Endothelial cell of umbilical vein (primary cell): ENCODE measurements at regions not wholly inside any gene's neighbourhood (a gene's known extent, or its start where the extent isn't known, plus 50 kb on each side); places are given as distances from the start of the nearest gene placed in this dataset.

Experiments
- CTCF ChIP-seq, 2 donors: IDR thresholded peaks; 1 replicate in 1 of 2; 2 replicates in 1 of 2; pipeline ENCODE4 v1.5.1; 2011; ENCODE audit warnings: low read length in 2 of 2, mild to moderate bottlenecking in 2 of 2, moderate library complexity in 2 of 2, control low read depth in 1 of 2, inconsistent platforms in 1 of 2, low read depth in 1 of 2; ENCODE audit not compliant: insufficient read depth in 1 of 2; ENCODE audit errors: extremely low read depth in 1 of 2
- EZH2 ChIP-seq: IDR thresholded peaks from 2 replicates; pipeline ENCODE4 v1.6.1; 2012; ENCODE audit warnings: borderline replicate concordance, low read depth, mild to moderate bottlenecking, moderate library complexity, low read length, inconsistent platforms; ENCODE audit not compliant: severe bottlenecking
- JUN ChIP-seq: IDR thresholded peaks from 2 replicates; pipeline ENCODE4 v1.6.1; 2011; ENCODE audit warnings: borderline replicate concordance, low read depth; ENCODE audit not compliant: insufficient read length, insufficient read depth
- MAX ChIP-seq: IDR thresholded peaks from 2 replicates; pipeline ENCODE4 v1.6.1; 2011; ENCODE audit not compliant: insufficient read depth, insufficient read length
- POLR2A ChIP-seq: IDR thresholded peaks from 2 replicates; pipeline ENCODE4 v1.6.1; 2012; ENCODE audit warnings: low read depth, mild to moderate bottlenecking, control low read depth, low read length

GRCh38 chr2:144690771-144691170 lies 170.9 kb upstream of the ZEB2 start:
- TF ChIP-seq JUN (no peak), MAX (no peak), CTCF (IDR thresholded peaks at IDR 0.05; ENCODE audit: extremely low read depth in 1 of 2, insufficient read depth in 1 of 2, low read depth in 1 of 2, low read length in 2 of 2) (no peak), POLR2A (no peak), EZH2 (no peak)
